IPS-18a (cell line): ENCODE measurements at regions not wholly inside any gene's neighbourhood (a gene's known extent, or its start where the extent isn't known, plus 50 kb on each side); places are given as distances from the start of the nearest gene placed in this dataset.

Experiments
- H3K27ac ChIP-seq: one replicate; pipeline ENCODE4 v1.5.1; 2013; ENCODE audit warnings: low read length
- H3K27me3 ChIP-seq: one replicate; pipeline ENCODE4 v1.6.1; 2013; ENCODE audit warnings: mild to moderate bottlenecking, low read length; ENCODE audit not compliant: control insufficient read depth, insufficient read depth
- H3K36me3 ChIP-seq: one replicate; pipeline ENCODE4 v1.6.1; 2013; ENCODE audit warnings: low read depth, low read length; ENCODE audit not compliant: control insufficient read depth
- H3K4me1 ChIP-seq: one replicate; pipeline ENCODE4 v1.6.1; 2013; ENCODE audit warnings: low read depth, low read length; ENCODE audit not compliant: control insufficient read depth
- H3K4me3 ChIP-seq: one replicate; pipeline ENCODE4 v1.5.1; 2013; ENCODE audit warnings: low read length
- H3K9ac ChIP-seq: one replicate; pipeline ENCODE4 v1.6.1; 2013; ENCODE audit warnings: mild to moderate bottlenecking, low read length, moderate library complexity
- H3K9me3 ChIP-seq: one replicate; pipeline ENCODE4 v1.6.1; 2013; ENCODE audit warnings: low read depth, low read length; ENCODE audit not compliant: control insufficient read depth

DNA sequence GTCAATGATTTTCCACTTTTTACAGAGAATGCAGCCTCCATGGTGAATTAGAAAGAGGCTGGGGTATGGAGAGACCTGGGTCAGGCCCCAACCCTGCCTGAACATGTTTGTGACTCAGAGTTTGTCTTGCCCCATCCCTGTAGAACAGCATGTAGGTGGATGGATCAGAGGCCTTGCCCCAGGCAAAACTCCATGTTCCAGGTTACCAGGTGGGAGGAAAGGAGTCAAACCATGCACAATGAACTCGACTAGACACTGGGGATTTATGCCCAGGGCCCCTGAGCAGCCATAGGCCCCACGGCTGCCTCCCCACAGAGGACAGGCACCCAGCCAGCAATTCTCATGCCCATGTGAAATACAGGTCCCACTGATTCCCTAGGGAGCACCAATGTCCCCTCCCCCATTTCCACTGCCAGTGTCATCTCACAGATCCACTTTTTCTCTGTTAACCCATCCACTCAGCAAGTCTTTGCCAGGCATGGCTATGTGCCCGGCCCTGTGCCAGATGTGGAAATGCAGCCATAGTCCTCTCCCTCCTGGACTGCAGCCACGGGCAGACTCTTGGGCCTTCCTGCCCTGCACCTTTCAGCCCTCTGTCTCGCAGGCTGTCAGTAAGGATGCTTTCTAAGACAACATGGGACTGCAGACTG, 737.8 kb upstream of the HS6ST1 start:
- H3K9me3 ChIP-seq, result no peaks in the 10 kb centered on the region
- H3K4me1 ChIP-seq, result no peaks in the 10 kb centered on the region
- no peaks in the 10 kb centered on the region for H3K36me3 ChIP-seq

DNA sequence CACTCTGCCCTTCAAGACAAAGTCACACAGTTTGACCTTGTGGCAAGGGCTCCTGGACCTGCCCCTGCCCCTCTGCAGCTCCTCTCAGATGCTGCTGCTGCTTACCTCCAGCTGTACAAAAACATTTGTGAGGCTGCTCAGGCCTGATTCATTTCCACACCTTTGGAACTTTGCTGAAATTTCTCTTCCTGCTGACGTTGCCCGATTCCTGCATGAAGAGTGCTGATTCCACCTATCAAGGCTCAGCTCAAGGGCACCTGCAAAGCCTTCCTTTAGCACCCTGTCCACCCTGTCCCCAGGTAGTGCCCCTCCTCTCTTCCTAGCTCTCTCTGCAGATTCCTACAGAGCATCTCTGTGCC, 738.3 kb upstream of the HS6ST1 start:
- H3K36me3 ChIP-seq, result no peaks in the 10 kb centered on the region
- no peak overlapping the region for H3K9ac ChIP-seq
- H3K27me3 ChIP-seq, result no peaks in the 10 kb centered on the region
- no peak overlapping the region for H3K4me3 ChIP-seq
- H3K9me3 ChIP-seq, result no peaks in the 10 kb centered on the region
- no peak overlapping the region for H3K27ac ChIP-seq
- no peaks in the 10 kb centered on the region for H3K4me1 ChIP-seq

More for the DNA sequence above, 737.8 kb upstream of the HS6ST1 start:
- Histone ChIP-seq H3K27ac (no peak overlapping the region), H3K4me3 (no peak overlapping the region), H3K27me3 (no peaks in the 10 kb centered on the region), H3K9ac (no peak overlapping the region)

DNA sequence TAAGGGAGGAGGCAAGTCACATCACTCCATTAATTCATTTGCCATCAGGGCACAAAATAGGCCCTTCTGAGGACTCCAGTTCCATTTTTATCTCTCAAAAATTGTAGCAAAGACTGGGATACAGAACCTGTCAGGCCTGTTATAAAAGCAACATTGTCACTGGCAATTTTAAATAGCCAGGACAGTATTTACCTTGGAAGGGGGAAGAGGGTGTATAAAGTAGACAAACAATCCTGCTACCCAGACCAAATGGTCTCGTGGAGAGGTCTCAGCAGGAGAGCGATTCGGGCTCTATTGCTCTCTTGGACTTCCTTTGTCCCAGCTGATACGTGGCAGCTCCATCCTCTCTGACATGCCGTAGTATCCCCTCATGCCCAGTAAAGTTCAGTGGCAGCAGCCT, 740.3 kb upstream of the HS6ST1 start:
- no peak overlapping the region for H3K27ac ChIP-seq
- H3K9me3 ChIP-seq, result no peaks in the 10 kb centered on the region
- no peaks in the 10 kb centered on the region for H3K4me1 ChIP-seq
- H3K4me3 ChIP-seq, result no peak overlapping the region
- no peaks in the 10 kb centered on the region for H3K27me3 ChIP-seq
- H3K36me3 ChIP-seq, result no peaks in the 10 kb centered on the region
- H3K9ac ChIP-seq, result no peak overlapping the region

DNA sequence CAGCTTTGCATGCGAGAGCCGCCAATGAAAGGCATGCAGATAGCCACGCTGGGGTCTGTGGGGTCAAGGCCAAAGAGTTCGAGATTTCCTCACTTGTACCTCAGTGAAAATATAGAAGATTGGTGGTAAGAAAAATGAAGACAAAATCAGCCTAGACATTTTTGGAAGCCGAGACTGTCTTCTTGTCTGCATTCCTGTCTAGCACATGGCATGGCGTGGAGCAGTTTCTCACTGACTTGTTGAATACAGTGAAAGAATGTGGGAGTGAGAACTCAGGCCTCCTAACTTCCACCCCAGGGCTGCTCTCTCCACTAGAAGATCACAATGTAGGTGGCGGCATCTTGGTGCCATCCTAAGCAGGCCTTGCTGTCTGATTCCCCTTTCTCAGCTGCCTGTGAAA, 740.8 kb upstream of the HS6ST1 start:
- Histone ChIP-seq H3K9me3 (no peaks in the 10 kb centered on the region), H3K36me3 (no peaks in the 10 kb centered on the region), H3K4me3 (no peak overlapping the region), H3K9ac (no peak overlapping the region), H3K4me1 (no peaks in the 10 kb centered on the region), H3K27me3 (no peaks in the 10 kb centered on the region), H3K27ac (no peak overlapping the region)

DNA sequence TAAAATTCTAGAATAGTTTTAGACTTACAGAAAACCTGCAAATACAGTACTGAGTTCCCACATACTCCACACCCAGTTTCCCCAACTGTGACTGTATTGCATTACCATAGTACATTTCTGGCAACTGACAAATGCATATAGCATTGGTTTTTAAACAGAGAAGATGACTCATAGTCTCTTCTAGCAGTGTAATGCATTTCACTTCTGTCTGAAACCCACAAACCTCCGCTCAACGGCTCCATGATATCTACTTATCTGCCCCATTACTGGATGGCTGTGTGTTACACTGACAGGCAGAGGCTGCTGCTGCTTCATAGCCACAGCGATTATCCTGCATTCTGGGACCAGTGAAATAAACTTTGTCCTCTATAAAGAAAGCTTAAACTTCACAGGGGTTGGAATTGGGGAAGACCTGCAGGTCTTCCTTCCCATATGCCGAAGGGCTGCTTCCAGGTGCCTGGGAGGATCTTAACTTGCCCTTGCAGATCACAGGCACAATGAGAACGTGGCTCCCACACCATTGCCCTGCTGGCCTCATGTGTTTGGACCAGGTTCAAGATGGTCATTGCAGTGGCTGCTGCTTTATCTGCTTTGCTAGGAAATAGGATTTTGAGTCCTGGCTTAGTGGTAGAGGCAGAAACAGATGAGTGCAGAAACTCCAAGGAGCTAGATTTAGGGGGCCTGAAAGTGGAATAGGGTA, 742.6 kb upstream of the HS6ST1 start:
- H3K4me3 ChIP-seq, result no peak overlapping the region
- H3K27ac ChIP-seq, result no peak overlapping the region
- no peaks in the 10 kb centered on the region for H3K4me1 ChIP-seq
- no peaks in the 10 kb centered on the region for H3K9me3 ChIP-seq
- H3K9ac ChIP-seq, result no peak overlapping the region
- H3K36me3 ChIP-seq, result no peaks in the 10 kb centered on the region
- H3K27me3 ChIP-seq, result no peaks in the 10 kb centered on the region

DNA sequence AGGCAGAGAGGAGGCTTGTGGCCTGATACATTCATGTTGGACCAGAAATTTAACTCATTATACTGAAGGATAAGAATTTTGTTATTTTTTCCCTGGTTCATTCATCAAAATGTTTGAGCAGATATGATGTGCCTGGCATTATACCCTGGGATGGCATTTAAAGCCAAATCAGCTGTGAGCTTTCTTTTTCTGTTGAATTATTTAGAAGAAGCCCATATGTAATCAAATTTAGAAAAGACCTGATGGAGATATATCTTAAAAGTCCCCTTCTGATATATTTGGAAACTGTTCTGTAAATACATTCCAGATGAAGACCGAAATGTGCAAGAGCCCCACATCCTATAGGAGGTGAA, 743.1 kb upstream of the HS6ST1 start:
- H3K4me1 ChIP-seq, result no peaks in the 10 kb centered on the region
- H3K9me3 ChIP-seq, result no peaks in the 10 kb centered on the region
- H3K27me3 ChIP-seq, result no peaks in the 10 kb centered on the region
- no peak overlapping the region for H3K4me3 ChIP-seq
- no peaks in the 10 kb centered on the region for H3K36me3 ChIP-seq
- no peak overlapping the region for H3K9ac ChIP-seq
- no peak overlapping the region for H3K27ac ChIP-seq

DNA sequence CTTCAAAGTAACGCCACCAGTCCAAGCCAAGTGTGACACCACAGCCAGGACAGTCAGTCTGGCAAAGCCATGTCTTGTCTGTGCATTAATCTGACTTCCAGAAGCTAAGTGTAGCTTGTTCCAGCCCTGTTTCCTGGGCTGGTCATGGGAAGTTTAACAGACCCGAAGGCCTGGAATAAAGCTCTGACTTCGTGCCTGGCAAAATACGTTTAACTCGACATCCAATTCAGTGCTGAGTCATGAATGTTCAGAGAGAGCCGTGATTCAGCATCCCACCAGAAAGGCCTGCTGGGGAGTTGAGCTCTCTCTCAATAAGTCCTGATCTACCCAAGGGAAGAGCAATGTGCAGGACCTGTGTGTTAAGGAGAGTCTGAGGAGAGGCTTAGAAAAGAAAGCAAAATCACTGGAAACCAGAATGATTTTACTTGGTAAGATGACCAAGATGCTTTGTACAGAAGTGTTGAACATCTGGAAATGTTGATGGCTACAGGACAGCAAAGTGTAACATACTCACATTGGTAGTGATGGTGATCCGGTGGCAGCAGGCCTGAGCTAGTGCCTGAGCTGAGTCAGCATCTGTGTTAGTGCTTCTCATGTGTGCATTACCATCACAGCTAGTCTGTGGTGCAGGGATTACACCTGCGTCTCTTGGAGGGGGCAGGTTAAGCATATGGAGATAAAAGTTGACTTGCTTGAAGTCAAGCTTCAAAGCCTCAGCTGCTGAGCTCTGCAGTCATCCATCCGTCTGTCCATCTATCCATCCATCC, 743.7 kb upstream of the HS6ST1 start:
- H3K9ac ChIP-seq, result no peak overlapping the region
- no peaks in the 10 kb centered on the region for H3K4me1 ChIP-seq
- no peaks in the 10 kb centered on the region for H3K27me3 ChIP-seq
- H3K36me3 ChIP-seq, result no peaks in the 10 kb centered on the region
- H3K9me3 ChIP-seq, result no peaks in the 10 kb centered on the region
- H3K27ac ChIP-seq, result no peak overlapping the region
- no peak overlapping the region for H3K4me3 ChIP-seq

DNA sequence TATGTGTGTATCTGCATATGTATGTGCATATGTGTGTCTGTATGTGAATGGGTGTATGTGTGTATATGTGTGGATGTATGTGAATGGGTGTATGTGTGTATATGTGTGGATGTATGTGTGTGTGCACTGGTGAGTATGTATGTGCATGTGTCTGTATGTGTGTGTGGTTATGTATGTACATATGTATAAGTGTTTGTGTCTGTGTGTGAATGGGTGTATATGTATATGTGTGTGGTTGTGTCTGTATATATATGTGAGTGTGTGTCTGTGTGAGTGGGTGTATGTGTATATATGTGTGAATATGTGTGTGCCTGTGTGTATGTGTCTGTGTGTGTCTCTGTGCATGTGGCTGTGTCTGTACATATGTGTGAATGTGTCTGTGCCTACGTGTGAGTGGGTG, 748.4 kb upstream of the HS6ST1 start:
- H3K4me1 ChIP-seq, result no peaks in the 10 kb centered on the region
- no peaks in the 10 kb centered on the region for H3K36me3 ChIP-seq
- no peak overlapping the region for H3K4me3 ChIP-seq
- no peaks in the 10 kb centered on the region for H3K27me3 ChIP-seq
- no peak overlapping the region for H3K27ac ChIP-seq
- H3K9me3 ChIP-seq, result no peaks in the 10 kb centered on the region
- H3K9ac ChIP-seq, result no peak overlapping the region

DNA sequence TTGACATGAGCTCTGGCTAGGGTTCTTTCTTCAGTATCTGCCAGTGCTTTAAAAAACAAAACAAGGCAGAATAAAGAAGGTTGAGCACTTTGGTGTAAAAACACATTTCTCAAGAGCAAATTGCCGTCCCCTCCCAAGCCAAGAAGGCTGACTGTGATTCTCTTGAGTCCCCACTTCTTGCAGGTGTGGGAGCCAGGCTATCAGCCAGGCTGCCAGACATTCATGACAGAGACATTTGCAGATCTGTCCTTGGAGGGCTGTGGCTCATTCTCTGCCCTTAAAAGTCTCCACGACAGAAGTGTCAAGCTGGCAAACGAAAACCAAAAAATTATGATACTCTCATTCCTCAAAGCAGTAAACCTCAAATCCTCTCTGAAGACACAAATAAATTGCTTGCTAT, 749.3 kb upstream of the HS6ST1 start:
- Histone ChIP-seq H3K36me3 (no peaks in the 10 kb centered on the region), H3K4me3 (no peak overlapping the region), H3K9me3 (no peaks in the 10 kb centered on the region), H3K9ac (no peak overlapping the region), H3K27ac (no peak overlapping the region), H3K27me3 (no peaks in the 10 kb centered on the region), H3K4me1 (no peaks in the 10 kb centered on the region)

DNA sequence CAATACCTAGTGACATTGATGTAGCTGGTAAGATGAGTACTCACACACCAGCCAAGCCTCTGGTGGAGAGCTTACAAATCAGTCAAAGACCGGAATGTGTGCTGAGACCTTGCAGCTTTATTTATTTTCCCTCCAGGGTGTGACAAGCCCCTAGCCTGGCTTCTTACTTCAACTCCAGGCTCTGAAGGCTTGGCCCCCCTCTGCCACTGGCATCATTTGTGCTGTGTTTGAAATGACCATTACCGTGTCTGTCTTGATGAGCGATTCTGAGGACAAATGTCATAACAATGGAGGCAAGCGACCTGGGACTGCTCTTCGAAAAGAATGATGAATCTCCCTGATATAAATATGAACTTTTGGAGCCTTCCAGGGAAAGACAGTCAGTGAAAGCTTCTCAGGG, 749.9 kb upstream of the HS6ST1 start:
- Histone ChIP-seq H3K27ac (no peak overlapping the region), H3K9me3 (no peaks in the 10 kb centered on the region), H3K36me3 (no peaks in the 10 kb centered on the region), H3K27me3 (no peaks in the 10 kb centered on the region), H3K9ac (no peak overlapping the region), H3K4me3 (no peak overlapping the region), H3K4me1 (no peaks in the 10 kb centered on the region)

DNA sequence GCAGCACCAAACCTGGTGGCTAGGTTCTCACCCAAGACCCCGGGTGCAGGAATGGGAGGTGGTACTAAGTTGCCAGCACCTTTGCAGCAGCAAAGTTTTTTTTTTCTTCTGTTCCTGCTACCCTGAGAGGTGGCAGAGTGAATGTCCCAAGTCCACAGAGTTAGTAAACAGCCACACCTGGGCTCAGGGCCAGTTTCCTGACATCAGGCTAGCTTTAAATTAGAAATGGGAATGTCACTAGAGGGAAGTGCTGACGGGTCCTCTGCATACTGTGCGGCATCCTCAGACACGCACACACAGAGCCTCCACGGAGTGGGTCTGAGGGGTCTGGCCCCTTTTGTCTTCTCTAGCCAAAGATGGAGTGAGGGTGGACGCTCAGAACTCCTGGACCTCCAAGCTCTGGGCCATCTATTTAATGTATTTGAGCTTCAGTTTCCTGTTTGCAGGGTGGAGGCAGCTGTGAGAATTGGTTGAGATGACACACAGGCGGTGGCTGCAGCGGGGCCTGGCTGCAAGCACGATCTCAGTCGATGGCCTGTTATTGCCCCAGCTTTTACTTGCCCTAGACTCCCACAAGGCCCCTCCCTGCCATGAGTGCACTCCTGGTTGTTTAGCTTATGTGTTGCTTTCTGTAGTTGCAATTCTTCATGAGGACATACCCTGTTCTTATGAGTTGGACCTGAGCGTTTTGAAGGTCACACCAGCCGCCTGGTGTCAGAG, 751.4 kb upstream of the HS6ST1 start:
- no peaks in the 10 kb centered on the region for H3K4me1 ChIP-seq
- no peaks in the 10 kb centered on the region for H3K27me3 ChIP-seq
- H3K27ac ChIP-seq, result no peak overlapping the region
- no peaks in the 10 kb centered on the region for H3K36me3 ChIP-seq
- no peaks in the 10 kb centered on the region for H3K9me3 ChIP-seq
- no peak overlapping the region for H3K9ac ChIP-seq
- no peak overlapping the region for H3K4me3 ChIP-seq
